NCI-H2196 (cell line): ENCODE measurements at regions not wholly inside any gene's neighbourhood (a gene's known extent, or its start where the extent isn't known, plus 50 kb on each side); places are given as distances from the start of the nearest gene placed in this dataset.

ENCODE experiments used
- DNase-seq: peaks from one replicate; lab custom pipeline; 2025; ENCODE audit not compliant: unreplicated experiment; lab: John Stamatoyannopoulos, UW

GRCh38 chr2:129702416-129703176 lies 276.9 kb upstream of the RAB6C start:
- DNase-seq = no peak

DNA sequence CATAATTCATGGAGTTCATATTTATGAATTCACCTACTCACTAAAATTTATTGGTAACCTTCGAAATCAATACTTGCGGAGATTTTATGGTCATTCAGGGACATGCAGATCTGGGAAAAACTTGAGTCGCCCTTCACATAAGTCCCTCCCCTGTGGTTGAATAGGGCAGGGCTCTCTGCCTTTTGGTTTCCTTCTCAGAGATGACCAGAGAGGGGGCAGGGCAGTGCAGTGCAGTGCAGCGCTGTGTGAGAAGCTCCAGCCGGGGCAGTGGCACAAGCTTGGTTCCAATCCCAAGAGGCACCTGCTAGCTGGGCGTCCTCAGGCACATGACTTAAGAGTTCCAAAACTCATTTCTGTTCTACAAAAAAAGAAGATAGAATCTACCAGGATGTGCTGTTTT lies 274.4 kb upstream of the RAB6C start:
- DNase-seq = no peak

GRCh38 chr2:129707800-129708199 lies 271.7 kb upstream of the RAB6C start:
- no peak for DNase-seq

- DNase-seq = no peak
These were observed 271.1 kb upstream of the RAB6C start for GRCh38 chr2:129708221-129708967.

DNA sequence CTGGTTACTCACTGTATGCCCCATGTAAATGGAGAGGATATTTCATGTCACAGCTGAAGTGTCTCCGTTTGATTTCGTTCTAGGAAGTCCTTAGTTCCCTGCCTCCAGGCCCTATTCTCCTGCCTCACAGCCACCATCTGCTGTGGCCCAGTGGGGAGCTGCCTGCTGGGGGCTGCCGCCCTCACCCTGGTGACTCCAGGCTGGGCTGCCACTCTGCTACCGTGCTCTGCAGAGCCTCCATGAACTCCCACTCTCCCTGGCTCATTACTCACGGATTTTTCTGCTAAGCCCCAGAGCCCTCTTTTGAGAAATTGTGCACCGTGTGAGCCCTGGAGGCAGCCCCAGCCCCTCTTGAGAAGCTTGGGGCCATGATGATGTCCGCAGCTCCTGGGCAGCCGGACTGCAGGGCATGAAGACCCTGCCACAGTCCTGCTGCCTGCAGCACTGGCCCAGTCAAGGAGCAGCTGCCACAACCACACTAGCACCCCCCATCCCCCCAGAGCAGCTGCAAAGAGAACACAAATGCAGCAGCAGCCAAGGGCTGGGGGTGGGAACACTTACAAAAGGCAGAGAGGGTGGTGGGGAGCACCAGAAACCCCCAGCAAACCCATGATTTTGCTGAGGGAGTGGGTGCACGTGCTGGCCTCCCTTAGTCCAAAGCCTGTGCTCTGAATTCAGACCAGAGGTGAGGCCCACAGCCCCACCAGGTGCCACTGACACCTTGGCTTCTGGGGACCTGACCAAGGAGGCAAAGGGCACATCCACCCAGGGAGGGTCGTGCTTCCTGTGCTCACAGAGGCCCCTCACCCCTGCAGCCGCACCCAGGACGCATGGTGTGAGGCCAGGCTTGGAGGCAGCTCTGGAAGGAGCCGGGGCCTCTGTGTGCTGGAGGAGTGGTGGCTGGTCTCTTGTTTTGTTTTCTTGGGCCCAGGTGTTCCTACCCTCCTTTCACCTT lies 270.2 kb upstream of the RAB6C start:
- no peak for DNase-seq

DNA sequence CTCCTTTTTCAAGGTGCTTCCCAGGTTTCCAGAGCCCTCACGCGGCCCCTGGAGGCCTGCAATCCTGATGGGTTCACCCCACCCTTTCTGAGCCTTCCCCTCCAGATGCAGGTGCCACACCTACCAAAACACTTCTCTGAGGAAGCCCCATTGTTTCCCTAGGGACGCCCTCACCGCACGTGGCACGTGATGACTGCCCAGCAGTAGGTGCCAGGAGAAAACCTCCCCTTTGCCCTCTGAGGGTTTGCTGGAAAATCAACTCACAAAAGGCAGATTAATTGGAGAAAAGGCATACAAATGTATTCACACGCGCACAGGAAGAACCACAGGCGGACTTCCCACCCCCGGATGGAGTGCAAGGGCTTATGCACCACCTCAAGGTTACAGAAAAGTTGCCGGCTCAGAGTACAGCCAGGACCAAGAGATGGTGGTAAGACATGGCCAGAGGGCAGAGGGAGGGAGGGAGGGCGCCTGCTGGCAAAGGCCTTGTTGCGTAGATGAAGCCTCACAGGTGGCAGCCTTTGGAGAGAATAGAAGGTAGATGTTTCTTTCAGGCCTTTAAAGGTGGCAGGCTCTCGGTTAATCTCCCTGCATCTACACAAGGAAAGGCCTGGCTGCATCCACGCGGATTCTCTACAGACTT lies 269.4 kb upstream of the RAB6C start:
- no peak for DNase-seq

DNA sequence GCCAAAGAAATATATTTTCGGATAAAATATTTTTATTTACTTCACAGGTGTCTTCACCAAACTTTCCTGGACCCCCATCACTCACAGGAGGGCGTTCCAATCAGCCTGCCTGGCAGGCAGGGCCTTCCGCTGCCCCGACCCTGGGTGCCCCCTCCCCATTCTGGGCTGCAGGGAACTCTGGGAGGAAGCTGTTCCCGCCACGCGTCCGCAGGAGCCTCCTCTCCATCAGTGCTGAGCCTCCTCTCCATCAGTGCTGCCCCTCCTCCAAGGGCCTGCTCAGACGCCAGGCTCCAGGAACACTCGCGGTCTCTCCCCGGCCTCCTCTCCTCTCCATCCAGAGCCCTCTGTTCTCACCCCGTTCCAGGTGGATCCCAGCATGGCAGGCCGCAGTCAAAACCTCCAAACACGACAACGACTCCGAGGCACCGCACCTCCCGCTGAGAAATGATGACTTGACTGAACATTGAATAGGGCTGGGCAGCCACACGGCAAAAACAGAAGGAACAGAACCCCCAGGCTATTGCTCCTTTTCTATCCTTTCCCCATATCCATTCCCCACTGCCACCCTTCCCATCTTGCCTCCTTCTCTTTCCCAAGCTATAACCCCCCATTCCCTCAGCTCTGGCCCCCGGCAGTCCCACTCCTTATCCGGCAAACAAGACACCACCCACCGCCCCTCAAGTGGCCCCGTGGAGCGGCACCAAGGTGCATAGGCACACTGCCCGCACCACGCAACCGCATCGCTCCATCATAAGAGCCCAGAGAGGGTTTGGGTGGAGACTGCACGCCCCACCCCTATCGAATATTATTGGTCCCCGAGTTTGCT lies 268.6 kb upstream of the RAB6C start:
- DNase-seq = no peak

GRCh38 chr2:129711816-129712675 lies 267.4 kb upstream of the RAB6C start:
- no peak for DNase-seq

DNA sequence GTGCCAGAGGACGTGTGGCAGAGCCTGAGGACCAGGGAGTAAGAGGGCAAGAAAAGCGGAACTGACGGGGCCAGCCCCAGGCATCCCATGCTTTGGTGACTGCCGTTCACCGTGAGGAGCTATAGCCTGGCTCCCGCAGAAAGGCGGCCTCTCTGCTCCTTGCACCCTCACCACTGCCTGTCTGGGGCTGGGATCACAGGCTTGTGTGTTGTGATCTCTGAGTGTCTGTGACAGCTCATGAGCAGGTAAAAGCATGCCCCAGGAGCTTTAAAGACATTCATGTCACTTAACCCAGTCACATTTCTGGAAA lies 266.8 kb upstream of the RAB6C start:
- no peak for DNase-seq

DNA sequence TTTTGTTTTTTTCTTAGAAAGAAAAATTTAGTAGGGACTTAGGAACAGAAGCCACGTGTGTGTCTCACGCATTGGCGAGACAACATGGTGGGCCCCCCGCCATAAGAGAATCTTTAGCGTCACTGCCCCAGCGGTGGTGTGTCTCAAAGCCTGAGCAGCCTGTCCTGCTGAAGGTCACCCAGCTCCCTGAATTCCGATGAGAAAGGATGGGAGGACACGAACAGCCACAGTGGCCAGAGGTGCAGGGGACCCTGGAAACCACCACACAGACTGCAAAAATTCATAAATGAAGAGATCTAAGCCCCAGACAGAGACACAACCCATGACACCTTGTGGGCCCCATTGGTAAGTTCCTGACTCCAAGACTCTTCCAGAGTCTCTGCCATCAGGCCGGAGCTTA lies 266.1 kb upstream of the RAB6C start:
- no peak for DNase-seq

DNA sequence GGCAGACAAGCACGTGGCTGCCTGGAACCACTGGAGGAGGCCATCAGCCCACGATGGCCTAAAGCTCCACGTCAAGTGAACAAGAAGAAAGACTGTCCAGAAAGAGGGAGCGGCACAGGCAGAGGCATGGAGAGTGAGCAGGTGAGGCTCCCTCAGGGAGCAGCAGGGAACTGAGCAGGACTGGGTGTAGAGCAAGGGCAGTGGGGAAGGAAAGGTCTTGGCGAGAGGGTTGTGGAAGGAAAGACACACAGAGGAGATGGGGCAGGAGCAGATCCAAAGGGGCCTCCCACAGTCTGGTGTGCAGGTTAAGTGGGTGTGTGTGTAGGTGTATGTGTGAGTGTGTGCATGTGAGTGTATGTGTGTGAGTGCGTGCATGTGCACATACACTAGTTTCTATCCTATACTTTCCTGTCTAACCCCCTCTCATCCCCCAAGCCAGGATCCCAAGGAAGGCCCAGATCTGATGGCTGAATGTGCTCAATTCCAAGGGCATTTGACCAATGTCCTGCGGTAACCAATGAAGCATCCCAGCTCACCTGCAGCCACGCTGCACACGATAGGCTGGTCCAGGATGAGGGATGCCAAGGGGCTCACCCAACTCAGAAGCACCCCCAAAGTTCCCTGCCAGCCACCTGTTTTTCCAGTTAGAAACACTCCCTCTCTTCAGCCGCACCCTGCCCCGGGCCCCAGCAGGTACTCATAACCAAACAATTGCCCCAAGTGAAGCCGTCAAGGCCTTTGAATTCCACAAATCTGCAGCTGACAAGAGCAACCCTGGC lies 262.5 kb upstream of the RAB6C start:
- no peak for DNase-seq

DNA sequence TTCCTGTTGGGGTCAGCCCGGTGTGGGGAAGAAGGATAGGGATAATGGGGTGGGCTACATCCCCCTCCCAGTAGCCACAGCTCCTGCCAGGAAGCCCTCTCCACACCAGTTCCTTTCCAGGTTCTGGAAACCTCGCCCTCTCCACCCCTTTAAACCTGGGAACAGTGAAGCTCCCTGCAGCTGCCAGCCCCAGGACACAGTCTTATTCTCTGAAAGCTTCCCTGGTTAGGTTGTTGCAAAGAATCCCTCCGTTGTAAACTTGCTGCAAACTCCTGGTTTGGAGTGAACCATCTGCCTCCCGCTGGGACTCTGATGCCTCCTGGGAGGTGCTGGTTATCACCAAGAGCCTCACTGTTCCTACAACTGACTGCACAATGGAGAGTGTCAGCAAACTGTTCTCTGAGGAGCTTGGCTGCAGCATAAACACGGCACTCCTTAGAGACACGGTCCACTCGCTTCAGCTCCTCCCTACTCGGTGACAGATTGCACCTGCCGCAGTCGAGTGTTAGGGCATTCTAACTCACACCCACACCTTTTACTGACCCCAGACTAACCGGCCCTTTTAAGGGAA lies 261.8 kb upstream of the RAB6C start:
- DNase-seq = no peak

- no peak for DNase-seq
These were observed 260.1 kb upstream of the RAB6C start for GRCh38 chr2:129719335-129719734.

DNA sequence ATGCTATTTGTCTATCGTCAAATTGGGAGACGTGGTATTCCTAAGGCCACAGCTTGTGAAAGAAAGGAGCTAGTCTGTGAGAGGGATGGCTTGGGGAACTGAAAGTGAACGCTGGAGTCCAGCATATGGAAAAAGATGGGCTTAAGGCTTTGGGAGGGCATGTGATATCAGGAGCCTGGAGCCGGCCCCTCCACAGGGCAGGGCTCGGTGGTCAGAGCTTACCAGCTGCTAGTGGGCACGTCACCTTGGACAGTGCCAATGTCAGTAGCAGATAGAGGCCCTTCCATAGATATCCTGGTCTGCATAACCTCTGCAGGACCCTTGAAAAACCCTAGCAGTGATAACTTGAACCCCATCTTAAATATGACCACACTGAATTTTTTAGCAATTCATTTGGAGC lies 259.1 kb upstream of the RAB6C start:
- DNase-seq = no peak

- DNase-seq = no peak
These were observed 258.7 kb upstream of the RAB6C start for GRCh38 chr2:129720761-129721160.

DNA sequence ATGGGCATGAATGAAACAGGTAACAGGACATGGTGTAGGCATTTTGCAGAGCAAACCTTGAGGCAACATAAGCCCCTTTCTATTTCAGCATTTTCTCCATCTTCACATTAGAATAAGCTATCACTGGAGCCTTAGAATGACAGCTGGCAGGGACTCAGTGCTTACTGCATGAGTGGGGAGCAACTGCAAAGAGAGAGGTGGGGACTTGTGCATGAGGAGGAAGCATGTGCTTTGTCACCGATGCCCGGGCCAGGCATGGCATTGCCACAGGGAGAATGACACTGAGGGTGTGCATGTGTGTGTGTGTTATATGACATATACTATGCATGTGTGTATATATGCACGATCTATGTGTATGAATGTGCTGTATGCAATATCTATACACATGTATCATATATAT lies 258.2 kb upstream of the RAB6C start:
- DNase-seq = no peak

DNA sequence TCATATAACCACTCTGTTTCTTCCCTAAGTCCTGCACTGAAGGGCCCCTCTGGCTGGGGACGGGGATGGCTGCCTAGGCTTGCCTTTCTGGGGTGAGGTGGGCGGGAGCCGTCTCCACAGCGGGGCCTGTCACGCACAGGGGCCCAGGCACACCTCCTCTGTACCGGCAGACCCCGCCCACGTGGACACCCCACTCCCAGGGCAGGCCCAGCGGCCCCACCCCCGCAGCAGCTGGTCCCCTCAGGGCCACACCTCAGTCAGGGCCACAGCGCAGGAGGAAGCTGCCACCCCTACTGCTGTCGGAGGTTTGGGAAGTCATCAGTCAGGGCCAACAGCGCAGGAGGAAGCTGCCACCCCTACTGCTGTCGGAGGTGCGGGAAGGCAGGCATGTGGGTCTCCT lies 257.6 kb upstream of the RAB6C start:
- DNase-seq = no peak

GRCh38 chr2:129722306-129723019 lies 257.0 kb upstream of the RAB6C start:
- DNase-seq = no peak
